Keratinocyte (primary cell): ENCODE measurements at regions not wholly inside any gene's neighbourhood (a gene's known extent, or its start where the extent isn't known, plus 50 kb on each side); places are given as distances from the start of the nearest gene placed in this dataset.

ENCODE experiments used
- EZH2 ChIP-seq: IDR thresholded peaks from one replicate; pipeline ENCODE4 v1.6.1; 2012; ENCODE audit warnings: inconsistent platforms, mild to moderate bottlenecking, low read length, moderate library complexity
- TF ChIP-seq, protein P1 (sequence below), 3 experiments: IDR thresholded peaks in 1 of 3; conservative IDR thresholded peaks in 1 of 3; optimal IDR thresholded peaks in 1 of 3; 2 replicates in 2 of 3; 3 replicates in 1 of 3; pipeline versions ENCODE3 to v1.5.1; 2011; ENCODE audit warnings: low read length in 3 of 3, mild to moderate bottlenecking in 3 of 3, moderate library complexity in 2 of 3, control low read depth in 1 of 3, inconsistent platforms in 1 of 3; ENCODE audit not compliant: insufficient read depth in 2 of 3; ENCODE audit errors: extremely low read depth in 1 of 3

DNA sequence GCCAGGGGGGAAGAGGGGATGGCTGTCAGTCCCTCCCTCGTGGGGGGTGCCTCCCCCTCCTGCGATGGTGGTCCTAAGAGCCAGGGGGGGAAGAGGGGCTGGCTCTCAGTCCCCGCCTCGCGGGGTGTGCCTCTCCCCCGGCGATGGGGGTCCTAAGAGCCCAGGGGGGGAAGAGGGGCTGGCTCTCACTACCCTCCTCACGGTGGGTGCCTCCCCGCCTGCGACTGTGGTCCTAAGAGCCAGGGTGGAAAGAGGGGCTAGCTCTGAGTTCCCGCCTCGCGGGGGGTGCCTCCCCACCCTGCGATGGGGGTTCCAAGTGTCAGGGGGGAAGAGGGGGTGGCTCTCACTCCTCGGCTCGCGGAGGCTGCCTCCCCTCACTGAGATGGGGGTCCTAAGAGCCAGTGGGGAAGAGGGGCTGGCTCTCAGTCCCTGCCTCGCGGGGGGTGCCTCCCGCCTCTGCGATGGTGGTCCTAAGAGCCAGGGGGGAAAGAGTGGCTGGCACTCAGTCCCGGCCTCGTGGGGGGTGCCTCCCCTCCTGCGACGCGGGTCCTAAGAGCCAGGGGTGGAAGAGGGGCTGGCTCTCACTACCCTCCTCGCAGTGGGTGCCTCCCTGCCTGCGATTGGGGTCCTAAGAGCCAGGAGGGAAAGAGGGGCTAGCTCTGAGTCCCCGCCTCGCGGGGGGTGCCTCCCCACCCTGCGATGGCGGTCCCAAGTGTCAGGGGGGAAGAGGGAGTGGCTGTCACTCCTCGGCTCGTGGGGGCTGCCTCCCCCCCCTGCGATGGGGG, 2325.6 kb upstream of the PCDH20 start:
- TF ChIP-seq, protein P1, sequence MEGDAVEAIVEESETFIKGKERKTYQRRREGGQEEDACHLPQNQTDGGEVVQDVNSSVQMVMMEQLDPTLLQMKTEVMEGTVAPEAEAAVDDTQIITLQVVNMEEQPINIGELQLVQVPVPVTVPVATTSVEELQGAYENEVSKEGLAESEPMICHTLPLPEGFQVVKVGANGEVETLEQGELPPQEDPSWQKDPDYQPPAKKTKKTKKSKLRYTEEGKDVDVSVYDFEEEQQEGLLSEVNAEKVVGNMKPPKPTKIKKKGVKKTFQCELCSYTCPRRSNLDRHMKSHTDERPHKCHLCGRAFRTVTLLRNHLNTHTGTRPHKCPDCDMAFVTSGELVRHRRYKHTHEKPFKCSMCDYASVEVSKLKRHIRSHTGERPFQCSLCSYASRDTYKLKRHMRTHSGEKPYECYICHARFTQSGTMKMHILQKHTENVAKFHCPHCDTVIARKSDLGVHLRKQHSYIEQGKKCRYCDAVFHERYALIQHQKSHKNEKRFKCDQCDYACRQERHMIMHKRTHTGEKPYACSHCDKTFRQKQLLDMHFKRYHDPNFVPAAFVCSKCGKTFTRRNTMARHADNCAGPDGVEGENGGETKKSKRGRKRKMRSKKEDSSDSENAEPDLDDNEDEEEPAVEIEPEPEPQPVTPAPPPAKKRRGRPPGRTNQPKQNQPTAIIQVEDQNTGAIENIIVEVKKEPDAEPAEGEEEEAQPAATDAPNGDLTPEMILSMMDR (optimal IDR thresholded peaks at IDR 0.05 in 1 of 3, IDR thresholded peaks at IDR 0.05 in 1 of 3, conservative IDR thresholded peaks at IDR 0.05 in 1 of 3; ENCODE audit: extremely low read depth in 1 of 3, insufficient read depth in 2 of 3, low read length in 3 of 3) = no peak
- TF ChIP-seq EZH2 = no peak
